ENCODE measurements at regions not wholly inside any gene's neighbourhood (a gene's known extent, or its start where the extent isn't known, plus 50 kb on each side); places are given as distances from the start of the nearest gene placed in this dataset.

DNA sequence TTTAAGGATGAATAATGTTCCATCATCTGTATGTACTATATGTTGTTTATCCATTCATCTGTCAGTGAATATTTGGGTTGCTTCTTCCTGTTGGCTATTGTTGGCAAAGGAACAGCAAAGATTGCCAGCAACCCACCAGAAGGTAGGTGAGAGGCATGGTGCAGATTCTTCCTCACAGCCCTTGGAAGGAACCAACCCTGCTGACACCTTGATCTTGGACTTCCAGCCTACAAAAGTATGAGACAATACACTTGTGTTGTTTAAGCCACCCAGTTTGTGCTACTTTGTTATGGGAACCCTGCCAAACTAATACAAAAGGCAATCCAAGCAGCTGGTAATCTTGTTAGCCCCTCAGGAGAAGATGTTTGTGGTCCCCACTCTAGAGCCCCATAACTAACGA, 122.0 kb downstream of the CARTPT start:
- TF ChIP-seq, protein P1, sequence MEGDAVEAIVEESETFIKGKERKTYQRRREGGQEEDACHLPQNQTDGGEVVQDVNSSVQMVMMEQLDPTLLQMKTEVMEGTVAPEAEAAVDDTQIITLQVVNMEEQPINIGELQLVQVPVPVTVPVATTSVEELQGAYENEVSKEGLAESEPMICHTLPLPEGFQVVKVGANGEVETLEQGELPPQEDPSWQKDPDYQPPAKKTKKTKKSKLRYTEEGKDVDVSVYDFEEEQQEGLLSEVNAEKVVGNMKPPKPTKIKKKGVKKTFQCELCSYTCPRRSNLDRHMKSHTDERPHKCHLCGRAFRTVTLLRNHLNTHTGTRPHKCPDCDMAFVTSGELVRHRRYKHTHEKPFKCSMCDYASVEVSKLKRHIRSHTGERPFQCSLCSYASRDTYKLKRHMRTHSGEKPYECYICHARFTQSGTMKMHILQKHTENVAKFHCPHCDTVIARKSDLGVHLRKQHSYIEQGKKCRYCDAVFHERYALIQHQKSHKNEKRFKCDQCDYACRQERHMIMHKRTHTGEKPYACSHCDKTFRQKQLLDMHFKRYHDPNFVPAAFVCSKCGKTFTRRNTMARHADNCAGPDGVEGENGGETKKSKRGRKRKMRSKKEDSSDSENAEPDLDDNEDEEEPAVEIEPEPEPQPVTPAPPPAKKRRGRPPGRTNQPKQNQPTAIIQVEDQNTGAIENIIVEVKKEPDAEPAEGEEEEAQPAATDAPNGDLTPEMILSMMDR (IDR thresholded peaks at IDR 0.05; ENCODE audit: insufficient read depth, missing control alignments), result no peak
- DNase-seq (ENCODE audit: insufficient read length, low spot score), result no peak
- FAIRE-seq, result no peak

DNA sequence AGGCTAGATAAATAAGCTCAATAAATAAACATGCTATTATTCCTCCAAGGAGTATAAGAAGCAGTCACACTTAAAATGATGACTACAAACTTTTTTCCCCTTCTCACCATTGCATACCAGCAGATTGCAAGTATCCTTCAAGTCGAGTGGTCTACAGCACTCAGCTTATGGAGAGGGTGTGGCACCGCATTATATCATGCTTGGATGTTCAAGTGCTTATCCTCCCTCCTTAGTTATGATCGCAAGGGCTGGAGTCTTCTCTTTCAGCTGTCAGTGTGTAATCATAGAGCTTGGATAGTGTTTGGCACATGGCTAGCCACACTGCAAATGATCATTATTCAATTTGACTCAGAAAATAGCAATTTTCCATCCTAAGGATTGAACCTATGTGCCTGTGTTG, 124.0 kb downstream of the CARTPT start:
- FAIRE-seq, result no peak
- TF ChIP-seq, protein P1 (IDR thresholded peaks at IDR 0.05; ENCODE audit: insufficient read depth, missing control alignments), result no peak
- DNase-seq (ENCODE audit: insufficient read length, low spot score), result no peak

DNA sequence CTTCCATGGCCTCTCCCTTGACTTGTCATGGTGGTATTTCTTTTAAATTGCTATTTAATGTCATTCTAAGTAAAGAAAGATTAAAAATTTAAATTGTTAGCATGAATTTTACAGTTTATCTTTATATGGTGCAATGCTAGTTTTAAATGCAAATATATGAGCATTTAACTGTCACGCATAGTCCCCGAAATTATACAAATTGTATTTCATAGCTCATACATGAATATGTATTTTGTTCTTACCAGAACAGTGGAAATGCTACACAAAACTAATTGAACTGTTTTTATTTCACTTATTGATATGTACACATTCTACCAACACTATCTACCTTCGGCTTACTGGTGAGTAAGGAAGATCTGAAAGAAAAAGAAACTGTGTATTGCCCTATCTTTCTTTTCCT, 125.8 kb downstream of the CARTPT start:
- no peak for DNase-seq (ENCODE audit: insufficient read length, low spot score)

DNA sequence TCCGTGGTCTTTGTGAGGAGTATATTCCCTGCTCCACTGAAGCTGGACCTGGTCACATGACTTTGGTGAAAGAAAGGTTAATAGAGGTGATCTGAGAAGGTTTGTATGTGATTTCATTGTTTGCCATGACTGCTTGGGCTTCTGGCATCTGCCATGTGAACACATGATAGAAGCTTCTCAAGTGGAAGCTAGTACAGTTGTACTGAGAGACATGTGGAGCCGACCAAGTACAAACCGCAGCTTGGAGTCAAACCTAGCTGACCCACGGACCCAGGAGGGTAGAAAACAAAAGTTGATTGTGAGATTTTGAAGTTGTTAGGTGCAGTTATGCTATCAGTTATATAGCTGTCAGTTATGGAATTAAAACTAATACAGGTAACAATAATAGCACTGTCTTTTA, 140.4 kb downstream of the CARTPT start:
- no peak for FAIRE-seq
- TF ChIP-seq, protein P1 (IDR thresholded peaks at IDR 0.05; ENCODE audit: insufficient read depth, missing control alignments), result no peak
- no peak for DNase-seq (ENCODE audit: insufficient read length, low spot score)

More for the DNA sequence above, 125.8 kb downstream of the CARTPT start:
- FAIRE-seq, result no peak
- TF ChIP-seq, protein P1 (IDR thresholded peaks at IDR 0.05; ENCODE audit: insufficient read depth, missing control alignments), result no peak

DNA sequence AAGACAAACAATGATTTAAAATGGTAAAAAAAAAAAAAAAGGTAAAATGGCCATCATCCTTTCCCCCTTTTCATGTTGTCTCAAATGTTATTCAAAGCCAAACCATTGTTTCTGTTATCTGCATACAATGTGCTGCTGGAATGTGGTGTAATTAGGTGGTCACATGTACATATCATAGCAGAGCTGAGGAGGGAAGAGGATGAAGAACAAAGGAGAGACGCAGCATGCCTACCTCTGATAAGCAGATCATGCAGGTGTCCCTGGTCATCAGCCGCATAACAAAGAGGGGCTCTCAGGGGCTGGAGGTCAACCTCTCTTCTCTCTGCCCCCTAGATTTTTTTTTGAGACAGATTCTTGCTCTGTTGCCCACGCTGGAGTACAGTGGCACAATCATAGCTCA, 141.0 kb downstream of the CARTPT start:
- TF ChIP-seq, protein P1 (IDR thresholded peaks at IDR 0.05; ENCODE audit: insufficient read depth, missing control alignments), result no peak
- no peak for FAIRE-seq

DNA sequence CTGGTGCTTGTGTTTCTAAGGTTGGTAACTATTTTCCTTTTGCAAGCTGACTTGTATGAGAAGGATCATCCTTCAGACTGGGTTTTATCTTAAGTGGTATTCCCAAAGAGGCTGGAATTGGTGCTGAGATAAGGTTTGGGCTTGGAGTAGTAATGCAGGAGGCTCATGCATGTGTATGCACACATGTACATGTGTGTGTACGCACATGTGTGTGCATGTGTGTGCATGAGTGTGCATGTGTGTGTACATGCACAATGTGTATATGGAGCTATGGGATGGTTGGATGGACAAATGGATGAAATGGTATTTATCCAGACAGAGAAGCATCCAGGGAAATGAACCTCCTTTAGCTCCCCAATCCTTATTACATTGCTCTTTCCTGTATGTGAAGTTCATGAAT, 142.6 kb downstream of the CARTPT start:
- TF ChIP-seq, protein P1 (IDR thresholded peaks at IDR 0.05; ENCODE audit: insufficient read depth, missing control alignments), result no peak
- FAIRE-seq (no peak), DNase-seq (ENCODE audit: insufficient read length, low spot score) (no peak)

More for the DNA sequence above, 141.0 kb downstream of the CARTPT start:
- DNase-seq (ENCODE audit: insufficient read length, low spot score), result no peak

DNA sequence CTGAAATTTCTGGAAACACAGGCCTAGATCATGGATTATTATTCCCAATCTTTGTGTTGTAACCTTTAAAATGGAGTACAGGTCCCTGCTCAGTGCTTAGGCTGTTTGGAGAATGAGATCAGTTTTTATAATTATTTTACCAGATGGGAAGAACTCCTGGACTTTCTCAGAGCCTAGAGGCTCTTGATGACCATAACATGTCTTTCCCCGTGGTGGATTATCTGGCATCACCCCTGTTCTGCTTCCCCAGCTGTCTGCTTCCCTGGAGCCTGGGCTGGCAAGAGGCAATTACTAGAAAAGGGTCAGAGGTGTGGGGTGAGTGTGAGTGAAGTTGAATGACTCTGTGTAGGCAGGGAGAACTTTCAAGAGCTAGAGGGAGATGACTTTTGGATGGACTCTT, 143.0 kb downstream of the CARTPT start:
- TF ChIP-seq, protein P1 (IDR thresholded peaks at IDR 0.05; ENCODE audit: insufficient read depth, missing control alignments), result no peak
- no peak for DNase-seq (ENCODE audit: insufficient read length, low spot score)
- no peak for FAIRE-seq
